AG20443 (cell line): ENCODE measurements at regions not wholly inside any gene's neighbourhood (a gene's known extent, or its start where the extent isn't known, plus 50 kb on each side); places are given as distances from the start of the nearest gene placed in this dataset.

Experiments
- DNase-seq: peaks from one replicate; pipeline ENCODE4 v3.0.0; 2012; ENCODE audit warnings: low spot score, mixed read lengths

DNA sequence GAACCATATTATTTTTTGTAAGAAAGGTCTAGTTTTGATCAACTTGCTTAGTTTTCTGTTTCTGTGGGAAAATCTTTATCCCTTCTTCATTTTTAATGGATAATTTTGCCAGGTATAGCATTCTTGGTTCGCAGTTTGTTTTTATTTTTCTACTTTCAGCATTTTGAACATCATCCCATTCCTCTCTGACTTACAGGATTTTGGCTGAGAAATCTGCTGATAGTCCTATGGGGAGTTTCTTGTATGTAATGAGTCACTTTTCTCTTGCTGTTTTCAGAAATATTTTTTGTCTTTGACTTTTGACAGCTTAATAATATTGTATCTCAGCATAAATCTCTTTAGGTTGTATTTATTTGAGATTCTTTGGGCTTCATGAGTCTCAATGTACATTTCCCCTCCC lies 389.1 kb downstream of the PBX1 start:
- no peak for DNase-seq

DNA sequence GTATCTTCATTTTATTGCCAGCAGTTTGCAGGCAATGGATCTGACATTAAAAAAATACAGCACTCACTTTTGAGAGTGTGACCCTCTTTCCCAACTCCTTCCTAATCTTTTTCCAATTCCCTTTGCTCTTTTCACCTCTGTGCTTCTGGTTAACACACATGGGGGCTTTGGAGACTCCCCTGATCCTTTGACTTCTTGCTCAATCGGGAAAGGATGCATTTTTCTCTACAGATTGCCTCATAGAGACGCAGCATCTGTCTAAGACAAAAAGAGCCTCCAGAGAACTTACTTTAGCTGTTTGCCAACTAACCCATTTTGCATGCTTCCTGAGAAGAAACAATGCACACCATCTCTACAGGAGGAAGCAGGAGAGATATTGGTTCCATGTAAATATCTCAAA lies 378.3 kb downstream of the PBX1 start:
- DNase-seq, result no peak

- DNase-seq, result no peak
Observed at GRCh38 chr1:164932580-164932979, 373.6 kb downstream of the PBX1 start.

GRCh38 chr1:164930833-164931232 lies 371.8 kb downstream of the PBX1 start:
- DNase-seq, result no peak

GRCh38 chr1:164930241-164930640 lies 371.3 kb downstream of the PBX1 start:
- DNase-seq, result no peak

- no peak for DNase-seq
Observed at GRCh38 chr1:164928232-164928812, 369.3 kb downstream of the PBX1 start.

GRCh38 chr1:164926107-164926506 lies 367.1 kb downstream of the PBX1 start:
- DNase-seq, result no peak

DNA sequence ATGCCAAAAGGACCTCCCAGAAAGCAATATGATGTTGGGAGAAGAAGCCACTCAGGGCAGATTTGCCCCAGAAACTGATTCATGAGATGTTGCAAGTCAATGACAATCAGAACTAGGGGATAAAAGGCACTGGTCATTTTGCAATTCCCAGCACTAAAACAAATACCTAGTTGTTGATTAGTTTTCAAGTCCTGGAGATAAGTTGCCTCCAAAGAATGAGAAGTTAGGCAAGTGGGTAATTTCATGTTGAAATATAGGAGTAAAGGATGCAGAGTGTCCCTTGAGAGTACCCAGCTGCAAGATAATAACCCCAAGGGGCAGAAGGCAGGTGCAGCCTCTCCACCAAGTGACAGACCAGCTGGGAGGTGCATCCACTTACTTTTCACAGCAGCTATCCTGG lies 363.6 kb downstream of the PBX1 start:
- no peak for DNase-seq

- no peak for DNase-seq
Observed at GRCh38 chr1:164921493-164921892, 362.5 kb downstream of the PBX1 start.

DNA sequence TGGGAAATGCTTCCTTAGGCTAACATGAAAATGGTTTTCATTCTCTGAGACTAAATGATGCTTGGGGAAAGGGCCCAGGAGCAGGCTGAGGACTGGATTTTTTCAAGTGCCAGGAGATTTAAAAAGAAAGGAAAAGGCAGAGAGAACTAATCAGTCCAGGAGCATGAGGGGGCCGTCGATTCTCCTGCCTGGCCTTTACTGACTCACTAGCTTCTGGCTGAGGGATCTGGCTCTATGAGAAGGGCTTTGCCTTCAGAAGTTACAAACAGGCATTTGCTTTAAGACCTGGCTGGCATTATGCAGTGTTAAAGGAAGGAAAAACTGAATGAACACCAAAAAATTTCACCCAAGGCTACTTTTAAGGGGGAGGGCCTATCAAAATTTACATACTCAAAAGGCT lies 359.2 kb downstream of the PBX1 start:
- no peak for DNase-seq

DNA sequence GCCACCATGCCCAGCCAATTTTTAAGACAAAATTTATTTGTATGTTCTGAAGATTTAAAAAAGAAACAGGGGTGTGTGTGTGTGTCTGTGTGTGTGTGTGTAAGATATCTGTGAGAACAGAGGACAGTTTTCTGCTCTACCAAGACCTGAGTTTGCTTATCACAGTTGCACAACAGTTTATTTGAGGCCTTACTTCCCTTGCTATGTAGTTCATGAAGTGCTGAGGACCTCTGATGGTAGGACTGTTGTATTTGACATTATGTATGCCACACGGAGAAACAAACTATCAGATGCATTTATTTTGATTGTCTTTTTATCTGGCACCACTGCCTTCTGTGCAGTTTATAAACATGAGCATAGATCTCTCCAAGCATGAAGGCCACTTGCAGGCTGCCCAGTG lies 355.2 kb downstream of the PBX1 start:
- DNase-seq, result peak; percentile 31

- no peak for DNase-seq
Observed at GRCh38 chr1:164912290-164912689, 353.3 kb downstream of the PBX1 start.

GRCh38 chr1:164910671-164911070 lies 351.7 kb downstream of the PBX1 start:
- no peak for DNase-seq

GRCh38 chr1:164907666-164908065 lies 348.7 kb downstream of the PBX1 start:
- DNase-seq, result no peak

GRCh38 chr1:164905869-164906268 lies 346.9 kb downstream of the PBX1 start:
- no peak for DNase-seq

- no peak for DNase-seq
Observed at GRCh38 chr1:164902491-164902890, 343.5 kb downstream of the PBX1 start.
